Hepatocyte (in vitro differentiated cells): ENCODE measurements at regions not wholly inside any gene's neighbourhood (a gene's known extent, or its start where the extent isn't known, plus 50 kb on each side); places are given as distances from the start of the nearest gene placed in this dataset.

ENCODE experiments used
- CTCF ChIP-seq: fragments of 200-600 bp; sonication (generic); IDR thresholded peaks from 2 replicates; pipeline ENCODE4 v1.5.1; 2016; ENCODE audit warnings: antibody characterized with exemption, mild to moderate bottlenecking; ENCODE audit not compliant: poor library complexity
- EZH2phosphoT487 ChIP-seq: fragments of 200-600 bp; sonication (generic); IDR thresholded peaks from one replicate; pipeline ENCODE4 v1.6.1; 2018; ENCODE audit warnings: antibody characterized with exemption, mild to moderate bottlenecking, low read depth, moderate library complexity; ENCODE audit not compliant: unreplicated experiment, severe bottlenecking

- no peak for TF ChIP-seq EZH2phosphoT487
- TF ChIP-seq CTCF = no peak
These were observed 141.0 kb upstream of the KCTD3 start for GRCh38 chr1:215426101-215426500.
